DMS 273 (cell line): ENCODE measurements at regions not wholly inside any gene's neighbourhood (a gene's known extent, or its start where the extent isn't known, plus 50 kb on each side); places are given as distances from the start of the nearest gene placed in this dataset.

Source experiments
- DNase-seq: peaks from one replicate; lab custom pipeline; 2025; ENCODE audit not compliant: unreplicated experiment; lab: John Stamatoyannopoulos, UW

- no peak for DNase-seq
Observed at GRCh38 chr14:82298811-82299210, 765.2 kb upstream of the SEL1L start.

- no peak for DNase-seq
Observed at GRCh38 chr14:82309199-82309598, 775.5 kb upstream of the SEL1L start.

- DNase-seq: no peak
Observed at GRCh38 chr14:82313889-82314288, 780.2 kb upstream of the SEL1L start.

GRCh38 chr14:82328442-82328841 is 794.8 kb upstream of the SEL1L start:
- no peak for DNase-seq

GRCh38 chr14:82341261-82341810 is 807.7 kb upstream of the SEL1L start:
- DNase-seq: no peak

- no peak for DNase-seq
Observed at GRCh38 chr14:82342596-82342995, 808.9 kb upstream of the SEL1L start.

- DNase-seq: no peak
Observed at GRCh38 chr14:82345184-82345583, 811.5 kb upstream of the SEL1L start.

GRCh38 chr14:82354126-82354525 is 820.5 kb upstream of the SEL1L start:
- DNase-seq: no peak

- DNase-seq: no peak
Observed at GRCh38 chr14:82359201-82359600, 825.5 kb upstream of the SEL1L start.

GRCh38 chr14:82362452-82362851 is 828.8 kb upstream of the SEL1L start:
- no peak for DNase-seq

GRCh38 chr14:82365471-82365870 is 831.8 kb upstream of the SEL1L start:
- DNase-seq: no peak

- DNase-seq: no peak
Observed at GRCh38 chr14:82366803-82367202, 833.1 kb upstream of the SEL1L start.

- no peak for DNase-seq
Observed at GRCh38 chr14:82379291-82379690, 845.6 kb upstream of the SEL1L start.

- no peak for DNase-seq
Observed at GRCh38 chr14:82385048-82385447, 851.4 kb upstream of the SEL1L start.

- no peak for DNase-seq
Observed at GRCh38 chr14:82387699-82388098, 854.0 kb upstream of the SEL1L start.

GRCh38 chr14:82388488-82388887 is 854.8 kb upstream of the SEL1L start:
- DNase-seq: no peak

- no peak for DNase-seq
Observed at GRCh38 chr14:82390586-82390985, 856.9 kb upstream of the SEL1L start.

- DNase-seq: no peak
Observed at GRCh38 chr14:82394916-82395315, 861.3 kb upstream of the SEL1L start.

- DNase-seq: no peak
Observed at GRCh38 chr14:82398256-82398655, 864.6 kb upstream of the SEL1L start.

- no peak for DNase-seq
Observed at GRCh38 chr14:82403987-82404386, 870.3 kb upstream of the SEL1L start.

GRCh38 chr14:82410064-82410463 is 876.4 kb upstream of the SEL1L start:
- DNase-seq: no peak

GRCh38 chr14:82411298-82411697 is 877.6 kb upstream of the SEL1L start:
- no peak for DNase-seq

- DNase-seq: no peak
Observed at GRCh38 chr14:82412545-82412944, 878.9 kb upstream of the SEL1L start.
